Keratinocyte (primary cell): ENCODE measurements at regions not wholly inside any gene's neighbourhood (a gene's known extent, or its start where the extent isn't known, plus 50 kb on each side); places are given as distances from the start of the nearest gene placed in this dataset.

Source experiments
- DNase-seq: peaks from one replicate; pipeline ENCODE4 v3.0.0-alpha.2; 2011; ENCODE audit warnings: low read depth, missing footprints, low spot score
- FAIRE-seq: peaks from 2 replicates; lab custom pipeline; 2011; peaks lifted over from hg19 to GRCh38; lab: Jason Lieb, UNC
- H2AFZ ChIP-seq: 2 replicates; pipeline ENCODE4 v1.6.0; 2012; ENCODE audit warnings: low read length, control low read depth, inconsistent platforms; ENCODE audit not compliant: control insufficient read depth
- H3K27ac ChIP-seq: 2 replicates; pipeline ENCODE4 v1.5.1; 2011; ENCODE audit warnings: low read length; ENCODE audit not compliant: control insufficient read depth, insufficient read depth
- H3K27me3 ChIP-seq: 3 replicates; pipeline ENCODE4 v1.6.0; 2011; ENCODE audit warnings: low read length; ENCODE audit not compliant: control insufficient read depth, insufficient read depth; ENCODE audit errors: extremely low read depth
- H3K36me3 ChIP-seq, 2 experiments: 2 replicates in 1 of 2; 3 replicates in 1 of 2; pipeline ENCODE4 v1.5.1; 2011; ENCODE audit warnings: low read length in 2 of 2, mild to moderate bottlenecking in 1 of 2; ENCODE audit not compliant: control insufficient read depth in 2 of 2, insufficient read depth in 2 of 2; ENCODE audit errors: extremely low read depth in 1 of 2
- H3K4me1 ChIP-seq: 3 replicates; pipeline ENCODE4 v1.5.1; 2011; ENCODE audit warnings: low read length; ENCODE audit not compliant: control insufficient read depth, insufficient read depth; ENCODE audit errors: extremely low read depth
- H3K4me2 ChIP-seq: 3 replicates; pipeline ENCODE4 v1.6.0; 2011; ENCODE audit warnings: low read depth, low read length; ENCODE audit not compliant: control insufficient read depth, insufficient read depth; ENCODE audit errors: extremely low read depth
- H3K4me3 ChIP-seq, 3 experiments: fragments of 200-600 bp in 1 of 3; sonication (generic) in 1 of 3; 2 replicates in 2 of 3; 3 replicates in 1 of 3; pipeline ENCODE4 v1.5.1; 2011 to 2016; ENCODE audit warnings: low read length in 3 of 3, mild to moderate bottlenecking in 3 of 3, control low read depth in 2 of 3, inconsistent platforms in 1 of 3, low read depth in 1 of 3, mixed read lengths in 1 of 3, mixed run types in 1 of 3, moderate library complexity in 1 of 3; ENCODE audit not compliant: control insufficient read depth in 2 of 3, insufficient read depth in 2 of 3; ENCODE audit errors: extremely low read depth in 1 of 3
- H3K79me2 ChIP-seq: 2 replicates; pipeline ENCODE4 v1.6.0; 2012; ENCODE audit warnings: low read length; ENCODE audit not compliant: control insufficient read depth, insufficient read depth
- H3K9ac ChIP-seq: 3 replicates; pipeline ENCODE4 v1.6.0; 2011; ENCODE audit warnings: low read length; ENCODE audit not compliant: control insufficient read depth, insufficient read depth; ENCODE audit errors: extremely low read depth
- H3K9me1 ChIP-seq: 3 replicates; pipeline ENCODE4 v1.6.0; 2011; ENCODE audit warnings: low read length; ENCODE audit not compliant: control insufficient read depth, insufficient read depth; ENCODE audit errors: extremely low read depth
- H3K9me3 ChIP-seq: 2 replicates; pipeline ENCODE4 v1.5.1; 2012; ENCODE audit warnings: low read depth, low read length; ENCODE audit not compliant: control insufficient read depth
- H4K20me1 ChIP-seq: 3 replicates; pipeline ENCODE4 v1.6.0; 2011; ENCODE audit warnings: low read length; ENCODE audit not compliant: control insufficient read depth, insufficient read depth; ENCODE audit errors: extremely low read depth
- EZH2 ChIP-seq: IDR thresholded peaks from one replicate; pipeline ENCODE4 v1.6.1; 2012; ENCODE audit warnings: inconsistent platforms, mild to moderate bottlenecking, low read length, moderate library complexity
- dilution Hi-C: fragments of 300-500 bp; cut with MboI; formaldehyde crosslinking; loops from one replicate; pipeline ENCODE4 v1.7.0; 2020; ENCODE audit warnings: low sequenced_read_pairs; ENCODE audit not compliant: extremely low pct_ligation_motif_present
- TF ChIP-seq, protein P1 (sequence below), 3 experiments: IDR thresholded peaks in 1 of 3; conservative IDR thresholded peaks in 1 of 3; optimal IDR thresholded peaks in 1 of 3; 2 replicates in 2 of 3; 3 replicates in 1 of 3; pipeline versions ENCODE3 to v1.5.1; 2011; ENCODE audit warnings: low read length in 3 of 3, mild to moderate bottlenecking in 3 of 3, moderate library complexity in 2 of 3, control low read depth in 1 of 3, inconsistent platforms in 1 of 3; ENCODE audit not compliant: insufficient read depth in 2 of 3; ENCODE audit errors: extremely low read depth in 1 of 3

- Histone ChIP-seq H3K27me3 (peaks cover 3% of the 10 kb centered on the region), H2AFZ (no peak overlapping the region)
- dilution Hi-C loops, result no loop called here
Measured at GRCh38 chr4:54433686-54434085, 204.6 kb downstream of the PDGFRA start.

DNA sequence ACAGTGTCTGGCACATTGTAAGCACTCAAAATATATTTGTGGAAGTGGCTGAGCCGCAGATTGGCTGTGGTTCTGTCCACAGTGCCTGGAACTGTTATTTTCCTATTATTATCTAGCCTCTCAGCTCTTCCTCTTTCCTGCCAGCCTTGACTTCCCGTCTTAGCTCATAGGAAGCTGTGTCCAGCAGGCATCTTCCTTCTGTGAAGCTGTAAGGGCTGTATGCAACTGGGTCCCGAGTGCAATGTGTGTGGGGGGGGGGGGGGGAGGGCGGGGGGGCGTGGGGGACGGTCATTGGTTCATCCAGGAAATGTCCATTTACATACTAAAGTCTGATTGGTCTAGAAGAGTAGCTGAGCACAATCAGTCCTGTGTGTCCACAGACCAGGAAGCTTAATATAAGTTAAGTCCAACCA is 210.7 kb downstream of the PDGFRA start:
- dilution Hi-C loops, result no loop called here
- DNase-seq (no peak), FAIRE-seq (no peak)
- Histone ChIP-seq H3K9ac (no peak overlapping the region), H3K4me1 (no peaks in the 10 kb centered on the region), H3K27ac (no peak overlapping the region), H3K27me3 (peaks cover under 1% of the 10 kb centered on the region), H3K36me3 (no peaks in the 10 kb centered on the region), H2AFZ (no peak overlapping the region), H3K4me2 (no peak overlapping the region), H3K9me1 (no peaks in the 10 kb centered on the region), H3K9me3 (no peaks in the 10 kb centered on the region), H4K20me1 (no peaks in the 10 kb centered on the region), H3K4me3 (no peak overlapping the region), H3K79me2 (no peaks in the 10 kb centered on the region)
- TF ChIP-seq EZH2, result no peak
- TF ChIP-seq, protein P1, sequence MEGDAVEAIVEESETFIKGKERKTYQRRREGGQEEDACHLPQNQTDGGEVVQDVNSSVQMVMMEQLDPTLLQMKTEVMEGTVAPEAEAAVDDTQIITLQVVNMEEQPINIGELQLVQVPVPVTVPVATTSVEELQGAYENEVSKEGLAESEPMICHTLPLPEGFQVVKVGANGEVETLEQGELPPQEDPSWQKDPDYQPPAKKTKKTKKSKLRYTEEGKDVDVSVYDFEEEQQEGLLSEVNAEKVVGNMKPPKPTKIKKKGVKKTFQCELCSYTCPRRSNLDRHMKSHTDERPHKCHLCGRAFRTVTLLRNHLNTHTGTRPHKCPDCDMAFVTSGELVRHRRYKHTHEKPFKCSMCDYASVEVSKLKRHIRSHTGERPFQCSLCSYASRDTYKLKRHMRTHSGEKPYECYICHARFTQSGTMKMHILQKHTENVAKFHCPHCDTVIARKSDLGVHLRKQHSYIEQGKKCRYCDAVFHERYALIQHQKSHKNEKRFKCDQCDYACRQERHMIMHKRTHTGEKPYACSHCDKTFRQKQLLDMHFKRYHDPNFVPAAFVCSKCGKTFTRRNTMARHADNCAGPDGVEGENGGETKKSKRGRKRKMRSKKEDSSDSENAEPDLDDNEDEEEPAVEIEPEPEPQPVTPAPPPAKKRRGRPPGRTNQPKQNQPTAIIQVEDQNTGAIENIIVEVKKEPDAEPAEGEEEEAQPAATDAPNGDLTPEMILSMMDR (optimal IDR thresholded peaks at IDR 0.05 in 1 of 3, IDR thresholded peaks at IDR 0.05 in 1 of 3, conservative IDR thresholded peaks at IDR 0.05 in 1 of 3; ENCODE audit: extremely low read depth in 1 of 3, insufficient read depth in 2 of 3, low read length in 3 of 3), result no peak

More at GRCh38 chr4:54433686-54434085, 204.6 kb downstream of the PDGFRA start:
- H3K4me2 ChIP-seq, result no peak overlapping the region
- no peaks in the 10 kb centered on the region for H3K4me1 ChIP-seq
- no peak overlapping the region for H3K4me3 ChIP-seq
- no peaks in the 10 kb centered on the region for H4K20me1 ChIP-seq
- DNase-seq, result no peak
- FAIRE-seq, result no peak
- H3K36me3 ChIP-seq, result no peaks in the 10 kb centered on the region
- H3K9me1 ChIP-seq, result no peaks in the 10 kb centered on the region
- no peaks in the 10 kb centered on the region for H3K9me3 ChIP-seq
- no peaks in the 10 kb centered on the region for H3K79me2 ChIP-seq
- no peak overlapping the region for H3K27ac ChIP-seq
- no peak overlapping the region for H3K9ac ChIP-seq
- no peak for TF ChIP-seq EZH2
- TF ChIP-seq, protein P1 (optimal IDR thresholded peaks at IDR 0.05 in 1 of 3, IDR thresholded peaks at IDR 0.05 in 1 of 3, conservative IDR thresholded peaks at IDR 0.05 in 1 of 3; ENCODE audit: extremely low read depth in 1 of 3, insufficient read depth in 2 of 3, low read length in 3 of 3), result peak; percentile 42 to 68 (median 58)
